ENCODE measurements at regions not wholly inside any gene's neighbourhood (a gene's known extent, or its start where the extent isn't known, plus 50 kb on each side); places are given as distances from the start of the nearest gene placed in this dataset.

DNA sequence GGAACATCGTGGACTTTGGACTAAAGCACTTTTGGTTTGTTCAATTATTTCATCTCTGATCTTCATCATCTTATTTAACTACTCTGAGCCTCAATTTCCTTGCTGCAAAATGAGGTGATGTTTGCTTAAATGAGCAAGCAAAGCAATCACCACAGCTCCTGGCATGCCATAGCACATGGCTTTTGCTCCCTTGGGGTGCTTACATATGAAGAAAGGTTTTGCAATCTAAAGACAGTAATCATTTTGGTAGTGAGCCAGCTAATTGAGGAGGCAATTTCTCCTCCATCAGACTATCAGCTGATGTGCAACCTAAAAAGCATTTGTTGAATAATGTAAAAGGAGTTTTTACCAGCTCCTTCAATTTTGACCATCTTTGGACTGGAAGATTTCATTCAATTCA lies 68.8 kb upstream of the KCNJ15 start:
- DNase-seq (ENCODE audit: low read depth, low spot score), result no peak

DNA sequence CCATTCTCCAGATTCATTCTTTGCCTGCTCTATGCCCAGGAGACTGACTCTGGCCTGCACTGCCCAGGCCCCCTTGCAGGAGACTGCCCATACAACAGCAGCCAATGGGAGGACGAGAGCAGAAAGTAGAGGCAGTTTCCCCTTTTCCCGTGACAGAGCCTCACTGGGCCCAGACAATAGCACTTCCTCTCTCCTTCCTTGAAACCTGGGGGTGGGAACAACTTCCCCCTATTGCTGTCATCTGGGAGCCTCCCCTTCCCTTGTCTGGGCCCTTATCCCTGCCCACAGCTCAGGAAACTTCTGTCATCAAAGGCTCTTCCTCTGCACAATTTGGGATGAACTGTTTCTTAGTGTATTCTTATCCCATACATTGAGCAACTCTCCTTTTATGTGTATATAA lies 60.8 kb upstream of the KCNJ15 start:
- no peak for DNase-seq (ENCODE audit: low read depth, low spot score)

DNA sequence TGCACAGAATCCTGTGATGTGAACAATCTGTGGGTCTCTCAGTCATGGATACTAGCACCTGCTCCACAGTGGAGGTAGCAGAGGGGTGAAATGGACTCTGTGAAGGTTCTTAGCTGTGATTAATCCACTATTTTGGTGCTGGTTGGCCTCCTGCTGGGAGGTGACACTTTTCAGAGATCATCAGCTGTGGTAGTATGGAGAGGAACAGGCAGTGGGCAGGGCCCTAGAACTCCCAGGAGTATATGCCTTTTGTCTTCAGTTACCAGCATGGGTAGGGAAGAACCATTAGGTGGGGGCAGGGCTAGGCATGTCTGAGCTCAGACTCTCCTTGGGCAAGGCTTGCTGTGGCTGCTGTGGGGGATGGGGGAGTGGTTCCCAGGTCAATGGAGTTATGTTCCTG lies 54.0 kb upstream of the KCNJ15 start:
- DNase-seq (ENCODE audit: low read depth, low spot score), result no peak

DNA sequence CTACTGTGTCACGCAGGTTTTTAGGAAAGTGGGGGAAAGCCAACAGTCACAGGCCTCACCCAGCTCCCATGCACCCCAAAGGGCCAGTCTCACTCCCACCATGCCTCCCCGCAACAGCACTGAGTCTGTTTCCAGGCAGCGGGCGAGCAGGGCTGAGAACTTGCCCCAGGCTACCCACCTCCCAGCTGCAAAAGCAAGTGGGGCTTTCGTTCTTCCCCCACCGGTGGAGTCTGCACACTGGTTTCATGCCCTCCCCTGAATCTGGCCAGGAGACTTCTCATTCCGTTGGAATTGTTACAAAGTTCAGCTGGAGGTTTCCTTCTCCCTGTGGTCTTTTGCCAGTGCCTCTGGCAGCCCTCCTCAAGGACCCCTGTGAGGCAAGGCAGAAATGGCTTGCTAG lies 53.6 kb upstream of the KCNJ15 start:
- DNase-seq (ENCODE audit: low read depth, low spot score), result no peak

DNA sequence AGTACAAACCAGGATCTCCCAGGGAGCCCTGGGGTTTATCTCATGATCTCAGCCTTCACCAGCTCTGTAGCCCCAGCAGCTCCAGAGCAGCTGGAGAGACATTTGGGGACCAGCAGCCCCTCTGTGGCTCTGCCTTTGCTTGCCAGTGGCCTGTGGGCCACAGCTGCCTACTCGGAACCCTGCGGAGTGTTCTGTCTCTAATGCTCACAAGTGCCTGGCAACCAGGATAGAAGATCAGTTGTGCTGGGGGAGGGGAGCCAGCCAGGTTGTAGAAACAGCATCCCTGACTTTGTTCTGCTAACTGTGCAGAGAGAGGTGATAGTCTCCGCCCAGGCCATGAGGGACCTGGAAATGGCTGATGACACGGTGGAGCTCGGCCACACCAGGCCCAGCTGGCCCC lies 50.9 kb upstream of the KCNJ15 start:
- DNase-seq (ENCODE audit: low read depth, low spot score), result no peak

DNA sequence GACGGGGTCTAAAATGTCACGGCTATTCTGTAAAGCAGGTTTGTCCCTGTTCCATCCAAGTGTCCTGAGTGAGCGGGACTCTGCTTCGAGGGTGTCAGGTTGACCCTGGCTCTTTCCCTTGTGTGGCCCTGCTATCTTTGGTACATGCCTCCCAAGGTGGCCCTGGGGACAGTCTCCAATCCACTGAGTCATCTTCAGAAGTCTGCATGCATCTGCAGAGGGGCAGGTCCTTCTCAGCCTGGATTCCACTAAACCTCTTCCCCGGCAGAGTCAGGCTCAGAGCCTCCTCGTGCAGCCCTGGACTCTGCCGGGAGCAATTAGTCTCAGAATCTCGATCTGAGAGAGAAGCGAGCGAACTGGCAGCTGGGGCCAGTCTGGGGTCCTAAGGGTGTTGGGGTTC lies 50.1 kb upstream of the KCNJ15 start:
- no peak for DNase-seq (ENCODE audit: low read depth, low spot score)

Measured in activated naive CD8-positive, alpha-beta T cell treated with anti-CD3 and anti-CD28 coated beads, Interleukin-2, amount 50 U/mL, for 16 hours (primary cell).